ENCODE measurements at regions not wholly inside any gene's neighbourhood (a gene's known extent, or its start where the extent isn't known, plus 50 kb on each side); places are given as distances from the start of the nearest gene placed in this dataset.

DNA sequence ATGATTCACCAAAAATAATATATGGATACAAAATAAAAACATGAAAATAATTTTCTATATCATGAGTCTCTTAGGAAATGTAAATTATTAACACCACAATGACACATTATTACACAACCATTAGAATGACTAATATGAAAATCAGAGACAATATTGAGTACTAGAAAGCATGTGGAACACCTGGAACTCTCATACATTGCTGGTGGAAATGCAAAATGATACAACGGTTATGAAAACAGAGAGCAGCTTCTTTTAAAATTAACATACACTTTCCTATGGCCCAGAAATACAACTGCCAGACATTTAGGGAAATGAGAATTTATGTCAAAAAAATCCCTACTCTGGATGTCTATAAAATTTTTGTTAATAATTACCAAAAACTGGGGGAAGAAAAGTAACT lies 853.3 kb upstream of the MAN1A1 start:
- TF ChIP-seq, protein P1, sequence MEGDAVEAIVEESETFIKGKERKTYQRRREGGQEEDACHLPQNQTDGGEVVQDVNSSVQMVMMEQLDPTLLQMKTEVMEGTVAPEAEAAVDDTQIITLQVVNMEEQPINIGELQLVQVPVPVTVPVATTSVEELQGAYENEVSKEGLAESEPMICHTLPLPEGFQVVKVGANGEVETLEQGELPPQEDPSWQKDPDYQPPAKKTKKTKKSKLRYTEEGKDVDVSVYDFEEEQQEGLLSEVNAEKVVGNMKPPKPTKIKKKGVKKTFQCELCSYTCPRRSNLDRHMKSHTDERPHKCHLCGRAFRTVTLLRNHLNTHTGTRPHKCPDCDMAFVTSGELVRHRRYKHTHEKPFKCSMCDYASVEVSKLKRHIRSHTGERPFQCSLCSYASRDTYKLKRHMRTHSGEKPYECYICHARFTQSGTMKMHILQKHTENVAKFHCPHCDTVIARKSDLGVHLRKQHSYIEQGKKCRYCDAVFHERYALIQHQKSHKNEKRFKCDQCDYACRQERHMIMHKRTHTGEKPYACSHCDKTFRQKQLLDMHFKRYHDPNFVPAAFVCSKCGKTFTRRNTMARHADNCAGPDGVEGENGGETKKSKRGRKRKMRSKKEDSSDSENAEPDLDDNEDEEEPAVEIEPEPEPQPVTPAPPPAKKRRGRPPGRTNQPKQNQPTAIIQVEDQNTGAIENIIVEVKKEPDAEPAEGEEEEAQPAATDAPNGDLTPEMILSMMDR (IDR thresholded peaks at IDR 0.05): no peak
- TF ChIP-seq POLR2AphosphoS5 (IDR thresholded peaks at IDR 0.05; ENCODE audit: low read depth, low read length) (no peak), SIN3A (IDR thresholded peaks at IDR 0.05; ENCODE audit: borderline replicate concordance, insufficient read depth, low read depth, low read length) (no peak)
- TF ChIP-seq, protein P2, sequence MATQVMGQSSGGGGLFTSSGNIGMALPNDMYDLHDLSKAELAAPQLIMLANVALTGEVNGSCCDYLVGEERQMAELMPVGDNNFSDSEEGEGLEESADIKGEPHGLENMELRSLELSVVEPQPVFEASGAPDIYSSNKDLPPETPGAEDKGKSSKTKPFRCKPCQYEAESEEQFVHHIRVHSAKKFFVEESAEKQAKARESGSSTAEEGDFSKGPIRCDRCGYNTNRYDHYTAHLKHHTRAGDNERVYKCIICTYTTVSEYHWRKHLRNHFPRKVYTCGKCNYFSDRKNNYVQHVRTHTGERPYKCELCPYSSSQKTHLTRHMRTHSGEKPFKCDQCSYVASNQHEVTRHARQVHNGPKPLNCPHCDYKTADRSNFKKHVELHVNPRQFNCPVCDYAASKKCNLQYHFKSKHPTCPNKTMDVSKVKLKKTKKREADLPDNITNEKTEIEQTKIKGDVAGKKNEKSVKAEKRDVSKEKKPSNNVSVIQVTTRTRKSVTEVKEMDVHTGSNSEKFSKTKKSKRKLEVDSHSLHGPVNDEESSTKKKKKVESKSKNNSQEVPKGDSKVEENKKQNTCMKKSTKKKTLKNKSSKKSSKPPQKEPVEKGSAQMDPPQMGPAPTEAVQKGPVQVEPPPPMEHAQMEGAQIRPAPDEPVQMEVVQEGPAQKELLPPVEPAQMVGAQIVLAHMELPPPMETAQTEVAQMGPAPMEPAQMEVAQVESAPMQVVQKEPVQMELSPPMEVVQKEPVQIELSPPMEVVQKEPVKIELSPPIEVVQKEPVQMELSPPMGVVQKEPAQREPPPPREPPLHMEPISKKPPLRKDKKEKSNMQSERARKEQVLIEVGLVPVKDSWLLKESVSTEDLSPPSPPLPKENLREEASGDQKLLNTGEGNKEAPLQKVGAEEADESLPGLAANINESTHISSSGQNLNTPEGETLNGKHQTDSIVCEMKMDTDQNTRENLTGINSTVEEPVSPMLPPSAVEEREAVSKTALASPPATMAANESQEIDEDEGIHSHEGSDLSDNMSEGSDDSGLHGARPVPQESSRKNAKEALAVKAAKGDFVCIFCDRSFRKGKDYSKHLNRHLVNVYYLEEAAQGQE (IDR thresholded peaks at IDR 0.05; ENCODE audit: insufficient read depth in 1 of 2, low read depth in 2 of 2, low read length in 1 of 2): no peak
